HepG2 (cell line): ENCODE measurements at regions not wholly inside any gene's neighbourhood (a gene's known extent, or its start where the extent isn't known, plus 50 kb on each side); places are given as distances from the start of the nearest gene placed in this dataset.

Source experiments
- ATAC-seq: fragments of 200-7000 bp; cut with Tn5 transposase; 3 replicates; pipeline ENCODE4 v1.9.1; 2020; ENCODE audit warnings: mild to moderate bottlenecking, moderate library complexity
- BruUV-seq: library from RNA; stranded (reverse); fragments of 400-500 nt; replicated peaks from 2 replicates; lab custom pipeline; 2021; lab: Mats Ljungman, UMichigan
- CTCF ChIA-PET: fragments of 300-600 bp; formaldehyde crosslinking; extraction: SDS; loops from one replicate; lab custom pipeline; 2021; ENCODE audit warnings: low total read pairs, inconsistent platforms, low intra/inter-chr PET ratio; lab: Yijun Ruan, JAX
- POLR2A ChIA-PET: fragments of 350-600 bp; sonication (Branson Sonifier 250); formaldehyde crosslinking; loops from one replicate; lab custom pipeline; 2020; ENCODE audit warnings: antibody characterized with exemption, inconsistent platforms; lab: Yijun Ruan, JAX
- DNase-seq: peaks from one replicate; pipeline ENCODE4 v3.0.0-alpha.2; 2015; ENCODE audit warnings: low spot score
- FAIRE-seq: peaks from 3 replicates; lab custom pipeline; 2011; peaks lifted over from hg19 to GRCh38; lab: Jason Lieb, UNC
- H2AFZ ChIP-seq: one replicate; pipeline ENCODE4 v1.6.1; 2011; ENCODE audit warnings: low read length, inconsistent platforms
- H3K27ac ChIP-seq: fragments of 300-600 bp; 3 replicates; pipeline ENCODE4 v1.8.0; 2011; ENCODE audit warnings: mixed run types, mild to moderate bottlenecking, mixed read lengths, low read length, inconsistent platforms; ENCODE audit not compliant: insufficient read depth; ENCODE audit errors: extremely low read length
- H3K27me3 ChIP-seq, 2 experiments: fragments of 200-600 bp in 1 of 2; 2 replicates in 1 of 2; 3 replicates in 1 of 2; pipeline versions ENCODE4 v1.6.0 to v1.8.0; 2011; ENCODE audit warnings: low read length in 2 of 2, mild to moderate bottlenecking in 2 of 2, moderate library complexity in 2 of 2, inconsistent platforms in 1 of 2; ENCODE audit not compliant: insufficient read depth in 2 of 2, control insufficient read depth in 1 of 2
- H3K36me3 ChIP-seq, 2 experiments: fragments of 200-600 bp in 1 of 2; replicated peaks in 1 of 2; 2 replicates in 1 of 2; 3 replicates in 1 of 2; pipeline versions ENCODE4 v1.5.1 to v1.8.0; 2011; ENCODE audit warnings: low read length in 2 of 2, inconsistent platforms in 1 of 2; ENCODE audit not compliant: insufficient read depth in 2 of 2, control insufficient read depth in 1 of 2
- H3K4me1 ChIP-seq: 2 replicates; pipeline ENCODE4 v1.5.1; 2012; ENCODE audit warnings: low read length, inconsistent platforms; ENCODE audit not compliant: insufficient read depth
- H3K4me2 ChIP-seq: 2 replicates; pipeline ENCODE4 v1.6.0; 2011; ENCODE audit warnings: low read depth, low read length, inconsistent platforms
- H3K4me3 ChIP-seq, 3 experiments: fragments of 200-600 bp in 1 of 3; sonication (generic), shearing (Covaris generic) in 1 of 3; replicated peaks in 1 of 3; 2 replicates each; pipeline ENCODE4 v1.5.1; 2011 to 2016; ENCODE audit warnings: low read length in 3 of 3, inconsistent platforms in 2 of 3, low read depth in 2 of 3, mild to moderate bottlenecking in 2 of 3, control low read depth in 1 of 3, mixed read lengths in 1 of 3; ENCODE audit not compliant: insufficient read depth in 1 of 3
- H3K79me2 ChIP-seq: one replicate; pipeline ENCODE4 v1.6.1; 2011; ENCODE audit warnings: low read length, inconsistent platforms; ENCODE audit not compliant: insufficient read depth
- H3K9ac ChIP-seq: 2 replicates; pipeline ENCODE4 v1.6.0; 2011; ENCODE audit warnings: mild to moderate bottlenecking, low read depth, low read length, inconsistent platforms; ENCODE audit not compliant: insufficient read depth
- H3K9me3 ChIP-seq: 2 replicates; pipeline ENCODE4 v1.5.1; 2012; ENCODE audit warnings: mild to moderate bottlenecking, low read length
- H4K20me1 ChIP-seq: 2 replicates; pipeline ENCODE4 v1.6.0; 2011; ENCODE audit warnings: inconsistent platforms, mild to moderate bottlenecking, low read length, moderate library complexity; ENCODE audit not compliant: insufficient read depth
- FOXO4 ChIP-seq: sonication (generic); formaldehyde crosslinking; conservative IDR thresholded peaks from 2 replicates; pipeline ENCODE4 v1.8.1; 2023; ENCODE audit warnings: missing genetic modification reagents
- NR2F2 ChIP-seq: IDR thresholded peaks from 2 replicates; pipeline ENCODE4 v1.6.1; 2012; ENCODE audit warnings: low read depth, inconsistent platforms, borderline replicate concordance
- PRDM10 ChIP-seq: sonication (generic); formaldehyde crosslinking; IDR thresholded peaks from 2 replicates; pipeline ENCODE4 v1.4.0; 2020; ENCODE audit warnings: low read depth, missing genetic modification reagents
- ZBTB38 ChIP-seq: sonication (generic); formaldehyde crosslinking; IDR thresholded peaks from 2 replicates; pipeline ENCODE4 v1.5.1; 2020; ENCODE audit warnings: mild to moderate bottlenecking, missing genetic modification reagents
- ZFP62 ChIP-seq: sonication (generic); formaldehyde crosslinking; IDR thresholded peaks from 2 replicates; pipeline ENCODE4 v1.4.0; 2020; ENCODE audit warnings: missing genetic modification reagents
- ZNF441 ChIP-seq: sonication (generic); formaldehyde crosslinking; IDR thresholded peaks from 2 replicates; pipeline ENCODE4 v1.7.0; 2021; ENCODE audit warnings: missing genetic modification reagents, borderline replicate concordance
- WGBS: methylation state at CpG from one replicate; pipeline ENCODE4 v1.1.6; 2017; ENCODE audit warnings: low lambda C conversion rate; 5-methylcytosine and 5-hydroxymethylcytosine counted together
- in situ Hi-C: cut with HindIII; loops from 2 replicates; pipeline ENCODE4 v1.10.0; 2017; ENCODE audit warnings: low pct_unique_long_range_greater_than_20kb; ENCODE audit not compliant: extremely low pct_ligation_motif_present
- intact Hi-C: fragments of 100-400 bp; cut with micrococcal nuclease; formaldehyde crosslinking; loops from one replicate; pipeline ENCODE4 v1.10.0; 2022; ENCODE audit not compliant: unreplicated experiment

- intact Hi-C loops (no loop called here), in situ Hi-C loops (no loop called here)
- Histone ChIP-seq H3K27me3 (peaks cover 0 to 9% of the 10 kb centered on the region in 2 experiments; a peak in 1 of 5 replicates), H3K4me3 (no peak overlapping the region), H3K9me3 (no peaks in the 10 kb centered on the region), H3K4me2 (no peak overlapping the region), H4K20me1 (no peaks in the 10 kb centered on the region), H2AFZ (no peak overlapping the region), H3K4me1 (no peaks in the 10 kb centered on the region), H3K9ac (no peak overlapping the region), H3K79me2 (no peaks in the 10 kb centered on the region), H3K36me3 (no peaks in the 10 kb centered on the region), H3K27ac (no peak overlapping the region)
- FAIRE-seq (no peak), DNase-seq (no peak), ATAC-seq (no peak)
- TF ChIP-seq FOXO4 (CRISPR knock-in tag) (0 out of 2 replicates have a peak, but pooled peaks have one; percentile 60), ZBTB38 (no peak), NR2F2 (no peak), ZNF441 (CRISPR knock-in tag) (no peak), PRDM10 (CRISPR knock-in tag) (no peak), ZFP62 (CRISPR knock-in tag) (no peak)
- WGBS, result 34% methylated on average over 5 of the region's 5 CpGs
- POLR2A ChIA-PET, result no interaction called here
- CTCF ChIA-PET, result no interaction called here
- BruUV-seq, result no TSS peak
Observed at GRCh38 chr2:172354347-172354746, 73.0 kb upstream of the ITGA6 start.
